SK-N-SH (cell line): ENCODE measurements at regions not wholly inside any gene's neighbourhood (a gene's known extent, or its start where the extent isn't known, plus 50 kb on each side); places are given as distances from the start of the nearest gene placed in this dataset.

Source experiments
- CTCF ChIA-PET: fragments of 300-600, 350-600 bp; formaldehyde crosslinking; extraction: SDS; loops from one replicate; lab custom pipeline; 2021; lab: Yijun Ruan, JAX
- POLR2A ChIA-PET: fragments of 350-600 bp; sonication (Branson Sonifier 250); formaldehyde crosslinking; extraction: SDS; loops from one replicate; lab custom pipeline; 2020; ENCODE audit warnings: antibody characterized with exemption, inconsistent platforms; lab: Yijun Ruan, JAX
- DNase-seq: peaks from one replicate; pipeline ENCODE4 v3.0.0; 2012
- H2AFZ ChIP-seq: fragments of 200-600 bp; sonication (generic); 2 replicates; pipeline ENCODE4 v1.8.1; 2016; ENCODE audit warnings: antibody characterized with exemption, mild to moderate bottlenecking, low read depth
- H3F3A ChIP-seq: fragments of 200-600 bp; sonication (generic); replicated peaks from 2 replicates; pipeline ENCODE3; 2016; ENCODE audit warnings: antibody characterized with exemption, mild to moderate bottlenecking; ENCODE audit not compliant: insufficient read depth
- H3K27ac ChIP-seq, 2 experiments: fragments of 200-500 bp in 1 of 2; fragments of 200-600 bp in 1 of 2; sonication (Bioruptor generic) in 1 of 2; sonication (generic), shearing (Covaris generic) in 1 of 2; 2 replicates each; pipeline versions ENCODE4 v1.5.1 to v1.6.1; 2014 to 2016; ENCODE audit warnings: low read depth in 2 of 2, inconsistent platforms in 1 of 2, low read length in 1 of 2, mild to moderate bottlenecking in 1 of 2, mixed read lengths in 1 of 2
- H3K27me3 ChIP-seq: fragments of 200-600 bp; sonication (generic), shearing (Covaris generic); 2 replicates; pipeline ENCODE4 v1.6.1; 2016; ENCODE audit warnings: mixed run types; ENCODE audit not compliant: insufficient read depth
- H3K36me3 ChIP-seq, 2 experiments: fragments of 200-500 bp in 1 of 2; fragments of 200-600 bp in 1 of 2; sonication (Bioruptor generic) in 1 of 2; sonication (generic) in 1 of 2; replicated peaks in 1 of 2; 2 replicates each; pipeline versions ENCODE3 to v1.5.1; 2014 to 2016; ENCODE audit warnings: low read length in 1 of 2, mild to moderate bottlenecking in 1 of 2; ENCODE audit not compliant: insufficient read depth in 2 of 2, control insufficient read depth in 1 of 2
- H3K4me1 ChIP-seq, 2 experiments: fragments of 200-500 bp in 1 of 2; fragments of 200-600 bp in 1 of 2; sonication (Bioruptor generic) in 1 of 2; sonication (generic), shearing (Covaris generic) in 1 of 2; 2 replicates each; pipeline versions ENCODE4 v1.5.1 to v1.6.1; 2014 to 2016; ENCODE audit warnings: low read depth in 1 of 2, low read length in 1 of 2, mixed run types in 1 of 2; ENCODE audit not compliant: insufficient read depth in 2 of 2, control insufficient read depth in 1 of 2
- H3K4me2 ChIP-seq: fragments of 200-600 bp; sonication (generic), shearing (Covaris generic); 2 replicates; pipeline ENCODE4 v1.6.1; 2017; ENCODE audit warnings: mixed run types
- H3K4me3 ChIP-seq, 2 experiments: fragments of 200-500 bp in 1 of 2; fragments of 200-600 bp in 1 of 2; sonication (Bioruptor generic) in 1 of 2; sonication (generic), shearing (Covaris generic) in 1 of 2; 2 replicates each; pipeline versions ENCODE4 v1.5.1 to v1.8.1; 2014 to 2016; ENCODE audit warnings: low read depth in 2 of 2, inconsistent platforms in 1 of 2, low read length in 1 of 2, mild to moderate bottlenecking in 1 of 2, mixed read lengths in 1 of 2, moderate library complexity in 1 of 2
- H3K79me2 ChIP-seq: fragments of 200-600 bp; sonication (generic); 2 replicates; pipeline ENCODE4 v1.8.1; 2017; ENCODE audit warnings: mild to moderate bottlenecking; ENCODE audit not compliant: insufficient read depth
- H3K9ac ChIP-seq: fragments of 200-600 bp; sonication (generic); 2 replicates; pipeline ENCODE4 v1.6.1; 2017; ENCODE audit warnings: mixed run types
- H3K9me2 ChIP-seq: fragments of 200-600 bp; sonication (generic); 2 replicates; pipeline ENCODE4 v1.6.1; 2017; ENCODE audit warnings: mixed run types
- H3K9me3 ChIP-seq: fragments of 200-600 bp; sonication (generic); 2 replicates; pipeline ENCODE4 v1.6.1; 2017; ENCODE audit warnings: mixed run types, mild to moderate bottlenecking, moderate library complexity
- H4K20me1 ChIP-seq: fragments of 200-600 bp; sonication (generic); 2 replicates; pipeline ENCODE4 v1.6.1; 2017; ENCODE audit warnings: mild to moderate bottlenecking, mixed run types; ENCODE audit not compliant: insufficient read depth
- CHD2 ChIP-seq: fragments of 150-350 bp; IDR thresholded peaks from 2 replicates; pipeline ENCODE4 v1.6.1; 2018; ENCODE audit warnings: low read length; ENCODE audit not compliant: partially characterized antibody
- CTCF ChIP-seq: fragments of 200-600 bp; sonication (generic); IDR thresholded peaks from 2 replicates; pipeline ENCODE4 v1.6.1; 2017; ENCODE audit warnings: antibody characterized with exemption, mild to moderate bottlenecking, moderate library complexity
- FOSL2 ChIP-seq: IDR thresholded peaks from 2 replicates; pipeline ENCODE4 v1.4.0; 2012; ENCODE audit warnings: low read depth, mild to moderate bottlenecking, moderate library complexity, borderline replicate concordance
- FOXJ3 ChIP-seq: sonication (generic); formaldehyde crosslinking; IDR thresholded peaks from 2 replicates; pipeline ENCODE4 v1.5.1; 2020; ENCODE audit warnings: mild to moderate bottlenecking, missing genetic modification reagents
- FOXM1 ChIP-seq: IDR thresholded peaks from 2 replicates; pipeline ENCODE4 v1.4.0; 2012; ENCODE audit warnings: low read depth, mild to moderate bottlenecking
- GABPA ChIP-seq: IDR thresholded peaks from 2 replicates; pipeline ENCODE4 v1.4.0; 2012; ENCODE audit warnings: low read depth, mild to moderate bottlenecking
- GATA2 ChIP-seq: sonication (generic); formaldehyde crosslinking; IDR thresholded peaks from 2 replicates; pipeline ENCODE4 v1.5.0; 2020; ENCODE audit warnings: mild to moderate bottlenecking, missing genetic modification reagents
- IRF3 ChIP-seq: fragments of 150-350 bp; IDR thresholded peaks from 2 replicates; pipeline ENCODE4 v1.6.1; 2016; ENCODE audit warnings: mild to moderate bottlenecking, low read depth, low read length
- MAX ChIP-seq: IDR thresholded peaks from 2 replicates; pipeline ENCODE4 v1.4.0; 2012; ENCODE audit warnings: low read depth
- MEF2A ChIP-seq: IDR thresholded peaks from 2 replicates; pipeline ENCODE4 v1.4.0; 2012; ENCODE audit warnings: low read depth, borderline replicate concordance
- MXI1 ChIP-seq: IDR thresholded peaks from 2 replicates; pipeline ENCODE4 v1.6.1; 2012; ENCODE audit warnings: mild to moderate bottlenecking, low read depth, low read length, improper control_type of control experiment
- NFIC ChIP-seq: IDR thresholded peaks from 2 replicates; pipeline ENCODE4 v1.4.0; 2012; ENCODE audit warnings: borderline replicate concordance
- NRF1 ChIP-seq: IDR thresholded peaks from 2 replicates; pipeline ENCODE4 v1.6.1; 2012; ENCODE audit warnings: low read depth, mild to moderate bottlenecking, low read length
- REST ChIP-seq: IDR thresholded peaks from 2 replicates; pipeline ENCODE4 v1.6.1; 2012; ENCODE audit warnings: mild to moderate bottlenecking, low read depth, low read length, moderate library complexity
- SIN3A ChIP-seq: IDR thresholded peaks from 2 replicates; pipeline ENCODE4 v1.6.1; 2012; ENCODE audit warnings: low read depth, mild to moderate bottlenecking, low read length, moderate library complexity, borderline replicate concordance
- SMC3 ChIP-seq: IDR thresholded peaks from 2 replicates; pipeline ENCODE4 v1.6.1; 2012; ENCODE audit warnings: low read depth, low read length, improper control_type of control experiment
- TCF12 ChIP-seq: IDR thresholded peaks from 2 replicates; pipeline ENCODE4 v1.4.0; 2012
- TEAD4 ChIP-seq: IDR thresholded peaks from 2 replicates; pipeline ENCODE4 v1.4.0; 2012; ENCODE audit warnings: mild to moderate bottlenecking, borderline replicate concordance; ENCODE audit not compliant: insufficient read depth
- USF2 ChIP-seq: fragments of 150-350 bp; IDR thresholded peaks from 2 replicates; pipeline ENCODE4 v1.6.1; 2017; ENCODE audit warnings: antibody characterized with exemption, low read length, low read depth, borderline replicate concordance
- ZBTB33 ChIP-seq: IDR thresholded peaks from 2 replicates; pipeline ENCODE4 v1.4.0; 2012; ENCODE audit warnings: low read depth, borderline replicate concordance
- WGBS: methylation state at CpG from one replicate; pipeline ENCODE4 v1.1.6; 2017; ENCODE audit warnings: low lambda C conversion rate; 5-methylcytosine and 5-hydroxymethylcytosine counted together

- Histone ChIP-seq H3K4me3 (no peak overlapping the region), H3K4me2 (no peak overlapping the region), H3K27me3 (no peaks in the 10 kb centered on the region), H3K4me1 (no peaks in the 10 kb centered on the region), H3K27ac (no peak overlapping the region), H4K20me1 (no peaks in the 10 kb centered on the region), H3F3A (no peaks in the 10 kb centered on the region), H3K9me2 (no peaks in the 10 kb centered on the region), H3K9me3 (no peaks in the 10 kb centered on the region), H3K79me2 (no peaks in the 10 kb centered on the region), H2AFZ (no peak overlapping the region), H3K36me3 (no peaks in the 10 kb centered on the region), H3K9ac (no peak overlapping the region)
- ChIA-PET CTCF (no interaction called here), POLR2A (no interaction called here)
- DNase-seq: no peak
- TF ChIP-seq CTCF (no peak), TEAD4 (no peak), GATA2 (CRISPR knock-in tag) (no peak), SMC3 (no peak), NFIC (no peak), FOXM1 (no peak), NRF1 (no peak), FOSL2 (no peak), FOXJ3 (CRISPR knock-in tag) (no peak), MEF2A (no peak), CHD2 (no peak), USF2 (no peak), SIN3A (no peak), TCF12 (no peak), MXI1 (no peak), ZBTB33 (no peak), MAX (no peak), IRF3 (no peak), REST (no peak), GABPA (no peak)
- WGBS: 54% methylated on average over 2 of the region's 2 CpGs
Measured at GRCh38 chr1:101745551-101746270, 251.0 kb downstream of the OLFM3 start.
